WTC11 (cell line): ENCODE measurements at regions not wholly inside any gene's neighbourhood (a gene's known extent, or its start where the extent isn't known, plus 50 kb on each side); places are given as distances from the start of the nearest gene placed in this dataset.

Experiments
- ATAC-seq: fragments of 200-7000 bp; cut with Tn5 transposase; 2 replicates; pipeline ENCODE4 v1.10.0; 2021; ENCODE audit warnings: mild to moderate bottlenecking, moderate library complexity
- CTCF ChIA-PET: fragments of 300-600 bp; sonication (Branson Sonifier 250); formaldehyde crosslinking; loops from one replicate; lab custom pipeline; 2021; ENCODE audit warnings: antibody characterized with exemption; lab: Charles Lee
- POLR2A ChIA-PET: fragments of 350-600 bp; sonication (Branson Sonifier 250); formaldehyde crosslinking; loops from one replicate; lab custom pipeline; 2021; ENCODE audit warnings: antibody characterized with exemption; lab: Charles Lee
- DNase-seq: peaks from one replicate; pipeline ENCODE4 v3.0.0; 2021; ENCODE audit warnings: low spot score
- H3K27ac Mint-ChIP-seq: 2 replicates; pipeline ENCODE4 v1.8.0; 2021; ENCODE audit warnings: mixed read lengths
- H3K27me3 Mint-ChIP-seq: 2 replicates; pipeline ENCODE4 v1.8.0; 2021; ENCODE audit warnings: low read depth, mild to moderate bottlenecking, moderate library complexity, mixed read lengths
- H3K36me3 Mint-ChIP-seq: 2 replicates; pipeline ENCODE4 v1.8.0; 2021; ENCODE audit warnings: mixed read lengths
- H3K4me1 Mint-ChIP-seq: 2 replicates; pipeline ENCODE4 v1.8.0; 2022; ENCODE audit warnings: mixed read lengths
- H3K4me3 Mint-ChIP-seq: 2 replicates; pipeline ENCODE4 v1.8.0; 2021; ENCODE audit warnings: mild to moderate bottlenecking, moderate library complexity, mixed read lengths
- H3K9me3 Mint-ChIP-seq: 2 replicates; pipeline ENCODE4 v1.8.0; 2021; ENCODE audit warnings: mixed read lengths
- CBFB ChIP-seq: sonication (generic); formaldehyde crosslinking; IDR thresholded peaks from 2 replicates; pipeline ENCODE4 v1.8.1; 2022; ENCODE audit warnings: mild to moderate bottlenecking, low read depth, missing genetic modification reagents
- CREB1 ChIP-seq: sonication (generic); formaldehyde crosslinking; IDR thresholded peaks from 2 replicates; pipeline ENCODE4 v1.8.0; 2023; ENCODE audit warnings: mild to moderate bottlenecking, missing genetic modification reagents
- EMX1 ChIP-seq: fragments of 250-450 bp; sonication (Bioruptor Pico); IDR thresholded peaks from 2 replicates; pipeline ENCODE4 v1.8.0; 2021; ENCODE audit warnings: mild to moderate bottlenecking
- FOXK1 ChIP-seq: sonication (generic); formaldehyde crosslinking; IDR thresholded peaks from 2 replicates; pipeline ENCODE4 v1.8.0; 2022; ENCODE audit warnings: mild to moderate bottlenecking, moderate library complexity, missing genetic modification reagents
- MXD4 ChIP-seq: fragments of 250-450 bp; sonication (Bioruptor Pico); IDR thresholded peaks from 2 replicates; pipeline ENCODE4 v1.8.0; 2021; ENCODE audit warnings: mild to moderate bottlenecking, moderate library complexity, borderline replicate concordance
- NFYB ChIP-seq: sonication (generic); formaldehyde crosslinking; conservative IDR thresholded peaks from 2 replicates; pipeline ENCODE4 v1.8.0; 2022; ENCODE audit warnings: low read depth, missing genetic modification reagents
- OVOL2 ChIP-seq: fragments of 250-450 bp; sonication (Bioruptor Pico); IDR thresholded peaks from 2 replicates; pipeline ENCODE4 v1.9.0; 2021; ENCODE audit warnings: mild to moderate bottlenecking, borderline replicate concordance
- PRRX2 ChIP-seq: fragments of 250-450 bp; sonication (Bioruptor Pico); IDR thresholded peaks from 2 replicates; pipeline ENCODE4 v1.8.0; 2021; ENCODE audit warnings: mild to moderate bottlenecking
- SMAD3 ChIP-seq: sonication (generic); formaldehyde crosslinking; IDR thresholded peaks from 2 replicates; pipeline ENCODE4 v1.8.0; 2022; ENCODE audit warnings: missing genetic modification reagents, mild to moderate bottlenecking, borderline replicate concordance
- SMAD4 ChIP-seq: sonication (generic); formaldehyde crosslinking; IDR thresholded peaks from 2 replicates; pipeline ENCODE4 v1.8.0; 2022; ENCODE audit warnings: mild to moderate bottlenecking, missing genetic modification reagents
- ZNF263 ChIP-seq: sonication (generic); formaldehyde crosslinking; IDR thresholded peaks from 2 replicates; pipeline ENCODE4 v1.8.1; 2022; ENCODE audit warnings: low read depth, mild to moderate bottlenecking, moderate library complexity, missing genetic modification reagents
- ZNF396 ChIP-seq: fragments of 250-450 bp; sonication (Bioruptor Pico); IDR thresholded peaks from 2 replicates; pipeline ENCODE4 v1.8.0; 2021; ENCODE audit warnings: mild to moderate bottlenecking, moderate library complexity, borderline replicate concordance
- TF ChIP-seq, protein P1 (sequence below): sonication (generic); formaldehyde crosslinking; IDR thresholded peaks from 2 replicates; pipeline ENCODE4 v1.8.1; 2023; ENCODE audit warnings: mild to moderate bottlenecking, missing genetic modification reagents, borderline replicate concordance
- TF ChIP-seq, protein P2 (sequence below): sonication (generic); formaldehyde crosslinking; IDR thresholded peaks from 2 replicates; pipeline ENCODE4 v1.8.0; 2023; ENCODE audit warnings: missing genetic modification reagents, mild to moderate bottlenecking, borderline replicate concordance
- TF ChIP-seq, protein P3 (sequence below): sonication (generic); formaldehyde crosslinking; IDR thresholded peaks from 2 replicates; pipeline ENCODE4 v1.8.0; 2023; ENCODE audit warnings: missing genetic modification reagents
- TF ChIP-seq, protein P4 (sequence below): fragments of 250-450 bp; sonication (Bioruptor Pico); IDR thresholded peaks from 2 replicates; pipeline ENCODE4 v1.9.0; 2021; ENCODE audit warnings: mild to moderate bottlenecking
- TF ChIP-seq, protein P5 (sequence below): sonication (generic); formaldehyde crosslinking; conservative IDR thresholded peaks from 2 replicates; pipeline ENCODE4 v1.8.1; 2022; ENCODE audit warnings: mild to moderate bottlenecking, missing genetic modification reagents

DNA sequence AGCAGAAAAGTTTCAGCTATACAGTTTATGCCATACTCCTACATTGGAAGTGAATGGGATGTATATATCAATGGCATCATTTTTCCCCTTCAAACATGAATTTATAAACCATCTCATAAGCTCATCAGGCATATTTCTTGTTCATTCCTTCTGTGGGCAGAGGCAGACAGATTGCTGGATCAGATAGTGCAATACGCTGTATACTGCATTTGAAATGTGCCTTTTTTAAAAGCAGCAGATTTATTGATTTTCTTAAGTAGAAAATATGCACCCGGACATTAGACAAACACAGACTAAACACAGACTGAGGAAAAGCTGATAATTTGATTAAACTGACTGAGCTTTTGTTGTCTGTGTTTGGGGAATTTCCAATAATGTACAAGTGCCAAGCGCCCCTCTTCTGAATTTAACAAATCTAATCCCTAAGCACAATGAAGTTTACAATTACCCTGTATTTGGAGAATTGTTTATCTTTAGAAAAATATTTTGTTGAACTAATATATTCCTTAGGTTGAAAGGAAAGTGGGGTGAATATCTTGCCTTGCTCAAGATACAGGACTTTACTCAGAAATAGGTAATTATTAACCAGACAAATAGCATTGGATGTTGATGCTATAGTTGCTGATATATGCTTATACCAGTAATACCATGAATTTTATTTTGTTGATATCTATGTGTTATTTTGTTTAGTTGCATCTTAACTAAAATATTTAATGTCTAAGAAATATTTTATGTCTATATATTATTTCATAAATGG, 566.6 kb upstream of the MEF2C start:
- CTCF ChIA-PET: no interaction called here
- no peak for TF ChIP-seq NFYB (CRISPR knock-in tag)
- no peak for TF ChIP-seq OVOL2
- TF ChIP-seq, protein P1, sequence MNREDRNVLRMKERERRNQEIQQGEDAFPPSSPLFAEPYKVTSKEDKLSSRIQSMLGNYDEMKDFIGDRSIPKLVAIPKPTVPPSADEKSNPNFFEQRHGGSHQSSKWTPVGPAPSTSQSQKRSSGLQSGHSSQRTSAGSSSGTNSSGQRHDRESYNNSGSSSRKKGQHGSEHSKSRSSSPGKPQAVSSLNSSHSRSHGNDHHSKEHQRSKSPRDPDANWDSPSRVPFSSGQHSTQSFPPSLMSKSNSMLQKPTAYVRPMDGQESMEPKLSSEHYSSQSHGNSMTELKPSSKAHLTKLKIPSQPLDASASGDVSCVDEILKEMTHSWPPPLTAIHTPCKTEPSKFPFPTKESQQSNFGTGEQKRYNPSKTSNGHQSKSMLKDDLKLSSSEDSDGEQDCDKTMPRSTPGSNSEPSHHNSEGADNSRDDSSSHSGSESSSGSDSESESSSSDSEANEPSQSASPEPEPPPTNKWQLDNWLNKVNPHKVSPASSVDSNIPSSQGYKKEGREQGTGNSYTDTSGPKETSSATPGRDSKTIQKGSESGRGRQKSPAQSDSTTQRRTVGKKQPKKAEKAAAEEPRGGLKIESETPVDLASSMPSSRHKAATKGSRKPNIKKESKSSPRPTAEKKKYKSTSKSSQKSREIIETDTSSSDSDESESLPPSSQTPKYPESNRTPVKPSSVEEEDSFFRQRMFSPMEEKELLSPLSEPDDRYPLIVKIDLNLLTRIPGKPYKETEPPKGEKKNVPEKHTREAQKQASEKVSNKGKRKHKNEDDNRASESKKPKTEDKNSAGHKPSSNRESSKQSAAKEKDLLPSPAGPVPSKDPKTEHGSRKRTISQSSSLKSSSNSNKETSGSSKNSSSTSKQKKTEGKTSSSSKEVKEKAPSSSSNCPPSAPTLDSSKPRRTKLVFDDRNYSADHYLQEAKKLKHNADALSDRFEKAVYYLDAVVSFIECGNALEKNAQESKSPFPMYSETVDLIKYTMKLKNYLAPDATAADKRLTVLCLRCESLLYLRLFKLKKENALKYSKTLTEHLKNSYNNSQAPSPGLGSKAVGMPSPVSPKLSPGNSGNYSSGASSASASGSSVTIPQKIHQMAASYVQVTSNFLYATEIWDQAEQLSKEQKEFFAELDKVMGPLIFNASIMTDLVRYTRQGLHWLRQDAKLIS (CRISPR knock-in tag): no peak
- no peak for TF ChIP-seq CBFB (CRISPR knock-in tag)
- TF ChIP-seq, protein P2, sequence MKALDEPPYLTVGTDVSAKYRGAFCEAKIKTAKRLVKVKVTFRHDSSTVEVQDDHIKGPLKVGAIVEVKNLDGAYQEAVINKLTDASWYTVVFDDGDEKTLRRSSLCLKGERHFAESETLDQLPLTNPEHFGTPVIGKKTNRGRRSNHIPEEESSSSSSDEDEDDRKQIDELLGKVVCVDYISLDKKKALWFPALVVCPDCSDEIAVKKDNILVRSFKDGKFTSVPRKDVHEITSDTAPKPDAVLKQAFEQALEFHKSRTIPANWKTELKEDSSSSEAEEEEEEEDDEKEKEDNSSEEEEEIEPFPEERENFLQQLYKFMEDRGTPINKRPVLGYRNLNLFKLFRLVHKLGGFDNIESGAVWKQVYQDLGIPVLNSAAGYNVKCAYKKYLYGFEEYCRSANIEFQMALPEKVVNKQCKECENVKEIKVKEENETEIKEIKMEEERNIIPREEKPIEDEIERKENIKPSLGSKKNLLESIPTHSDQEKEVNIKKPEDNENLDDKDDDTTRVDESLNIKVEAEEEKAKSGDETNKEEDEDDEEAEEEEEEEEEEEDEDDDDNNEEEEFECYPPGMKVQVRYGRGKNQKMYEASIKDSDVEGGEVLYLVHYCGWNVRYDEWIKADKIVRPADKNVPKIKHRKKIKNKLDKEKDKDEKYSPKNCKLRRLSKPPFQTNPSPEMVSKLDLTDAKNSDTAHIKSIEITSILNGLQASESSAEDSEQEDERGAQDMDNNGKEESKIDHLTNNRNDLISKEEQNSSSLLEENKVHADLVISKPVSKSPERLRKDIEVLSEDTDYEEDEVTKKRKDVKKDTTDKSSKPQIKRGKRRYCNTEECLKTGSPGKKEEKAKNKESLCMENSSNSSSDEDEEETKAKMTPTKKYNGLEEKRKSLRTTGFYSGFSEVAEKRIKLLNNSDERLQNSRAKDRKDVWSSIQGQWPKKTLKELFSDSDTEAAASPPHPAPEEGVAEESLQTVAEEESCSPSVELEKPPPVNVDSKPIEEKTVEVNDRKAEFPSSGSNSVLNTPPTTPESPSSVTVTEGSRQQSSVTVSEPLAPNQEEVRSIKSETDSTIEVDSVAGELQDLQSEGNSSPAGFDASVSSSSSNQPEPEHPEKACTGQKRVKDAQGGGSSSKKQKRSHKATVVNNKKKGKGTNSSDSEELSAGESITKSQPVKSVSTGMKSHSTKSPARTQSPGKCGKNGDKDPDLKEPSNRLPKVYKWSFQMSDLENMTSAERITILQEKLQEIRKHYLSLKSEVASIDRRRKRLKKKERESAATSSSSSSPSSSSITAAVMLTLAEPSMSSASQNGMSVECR (CRISPR knock-in tag): no peak
- no peak for TF ChIP-seq SMAD3 (CRISPR knock-in tag)
- TF ChIP-seq, protein P3, sequence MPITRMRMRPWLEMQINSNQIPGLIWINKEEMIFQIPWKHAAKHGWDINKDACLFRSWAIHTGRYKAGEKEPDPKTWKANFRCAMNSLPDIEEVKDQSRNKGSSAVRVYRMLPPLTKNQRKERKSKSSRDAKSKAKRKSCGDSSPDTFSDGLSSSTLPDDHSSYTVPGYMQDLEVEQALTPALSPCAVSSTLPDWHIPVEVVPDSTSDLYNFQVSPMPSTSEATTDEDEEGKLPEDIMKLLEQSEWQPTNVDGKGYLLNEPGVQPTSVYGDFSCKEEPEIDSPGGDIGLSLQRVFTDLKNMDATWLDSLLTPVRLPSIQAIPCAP: no peak
- no peak for TF ChIP-seq FOXK1
- no peak for TF ChIP-seq ZNF396 (CRISPR knock-in tag)
- TF ChIP-seq, protein P4, sequence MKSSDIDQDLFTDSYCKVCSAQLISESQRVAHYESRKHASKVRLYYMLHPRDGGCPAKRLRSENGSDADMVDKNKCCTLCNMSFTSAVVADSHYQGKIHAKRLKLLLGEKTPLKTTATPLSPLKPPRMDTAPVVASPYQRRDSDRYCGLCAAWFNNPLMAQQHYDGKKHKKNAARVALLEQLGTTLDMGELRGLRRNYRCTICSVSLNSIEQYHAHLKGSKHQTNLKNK (CRISPR knock-in tag): no peak
- TF ChIP-seq CREB1 (CRISPR knock-in tag): no peak
- no peak for TF ChIP-seq EMX1 (CRISPR knock-in tag)
- TF ChIP-seq ZNF263: no peak
- TF ChIP-seq PRRX2 (CRISPR knock-in tag): no peak
- TF ChIP-seq, all 79 proteins: peak for 0
- Mint-ChIP-seq H3K36me3 (no peaks in the 10 kb centered on the region), H3K4me1 (peaks cover 51% of the 10 kb centered on the region), H3K9me3 (no peaks in the 10 kb centered on the region; the same call in 1 of the 2 replicates), H3K27ac (no peak overlapping the region), H3K4me3 (no peak overlapping the region), H3K27me3 (no peaks in the 10 kb centered on the region)
- DNase-seq (no peak), ATAC-seq (no peak)
- POLR2A ChIA-PET: no interaction called here

DNA sequence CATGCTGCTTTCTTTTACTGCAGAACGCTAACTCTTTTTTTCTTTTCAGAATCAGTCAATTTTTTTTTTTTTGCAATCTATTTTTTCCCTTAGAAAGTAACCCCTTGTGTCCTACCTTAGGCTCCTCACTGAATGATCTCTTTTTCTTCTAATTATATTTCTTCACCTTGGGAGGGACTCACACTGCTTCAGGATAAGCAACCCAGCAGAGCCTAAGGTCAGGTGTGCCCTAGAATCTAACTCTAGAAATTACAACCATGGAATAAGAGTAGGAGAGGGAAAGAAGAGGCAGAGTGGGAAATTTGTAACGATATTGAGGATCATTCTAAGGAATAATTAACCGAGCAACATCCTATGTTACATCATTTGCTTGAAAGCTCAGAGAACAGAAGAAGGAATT, 564.0 kb upstream of the MEF2C start:
- no peaks in the 10 kb centered on the region for H3K9me3 Mint-ChIP-seq
- ChIA-PET POLR2A (no interaction called here), CTCF (no interaction called here)

More for the DNA sequence above, 564.0 kb upstream of the MEF2C start:
- no peak overlapping the region; the same call in 1 of the 2 replicates for H3K4me3 Mint-ChIP-seq
- H3K4me1 Mint-ChIP-seq: peaks cover 55% of the 10 kb centered on the region
- TF ChIP-seq, protein P5, sequence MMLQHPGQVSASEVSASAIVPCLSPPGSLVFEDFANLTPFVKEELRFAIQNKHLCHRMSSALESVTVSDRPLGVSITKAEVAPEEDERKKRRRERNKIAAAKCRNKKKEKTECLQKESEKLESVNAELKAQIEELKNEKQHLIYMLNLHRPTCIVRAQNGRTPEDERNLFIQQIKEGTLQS (CRISPR knock-in tag): no peak
- TF ChIP-seq MXD4 (CRISPR knock-in tag) (no peak), SMAD4 (CRISPR knock-in tag) (no peak)
- no peaks in the 10 kb centered on the region for H3K36me3 Mint-ChIP-seq
- DNase-seq: no peak
- H3K27ac Mint-ChIP-seq: peak overlapping the region; percentile 87
- H3K27me3 Mint-ChIP-seq: no peaks in the 10 kb centered on the region
- peak; percentile 65 for ATAC-seq
